K562 (cell line): ENCODE measurements at regions not wholly inside any gene's neighbourhood (a gene's known extent, or its start where the extent isn't known, plus 50 kb on each side); places are given as distances from the start of the nearest gene placed in this dataset.

ENCODE experiments used
- ATAC-seq: fragments of 200-7000 bp; cut with Tn5 transposase; 3 replicates; pipeline ENCODE4 v1.9.1; 2020; ENCODE audit warnings: moderate library complexity
- BruUV-seq: library from RNA; stranded (reverse); fragments of 400-500 nt; replicated peaks from 2 replicates; lab custom pipeline; 2021; lab: Mats Ljungman, UMichigan
- CTCF ChIA-PET: fragments of 300-600 bp; formaldehyde crosslinking; extraction: SDS; loops from one replicate; lab custom pipeline; 2021; ENCODE audit warnings: low intra/inter-chr PET ratio; lab: Yijun Ruan, JAX
- POLR2A ChIA-PET: fragments of 300-600, 350-650 bp; sonication (Branson Sonifier 250); formaldehyde crosslinking; extraction: SDS; loops from one replicate; lab custom pipeline; 2021; ENCODE audit warnings: antibody characterized with exemption, inconsistent platforms; lab: Yijun Ruan, JAX
- DNase-seq, 4 experiments: peaks; one replicate each; pipeline versions ENCODE4 v3.0.0 to v3.0.0-alpha.2; 2011 to 2018; ENCODE audit warnings: low spot score in 3 of 4, mixed read lengths in 3 of 4; ENCODE audit errors: extremely low read depth in 1 of 4
- FAIRE-seq: peaks from 2 replicates; lab custom pipeline; 2011; peaks lifted over from hg19 to GRCh38; lab: Jason Lieb, UNC
- H2AFZ ChIP-seq: 2 replicates; pipeline ENCODE4 v1.6.0; 2011; ENCODE audit warnings: low read depth, low read length, control low read depth, inconsistent platforms
- H3K27ac ChIP-seq: fragments of 200-600 bp; 3 replicates; pipeline ENCODE4 v1.8.0; 2011; ENCODE audit warnings: low read depth, mild to moderate bottlenecking, control low read depth, inconsistent platforms, low read length, moderate library complexity, mixed read lengths; ENCODE audit errors: extremely low read depth
- H3K27me3 ChIP-seq, 2 experiments: fragments of 300-600 bp in 1 of 2; 2 replicates in 1 of 2; 3 replicates in 1 of 2; pipeline versions ENCODE4 v1.6.0 to v1.8.0; 2011; ENCODE audit warnings: inconsistent platforms in 2 of 2, low read length in 2 of 2, mild to moderate bottlenecking in 1 of 2, mixed read lengths in 1 of 2, moderate library complexity in 1 of 2; ENCODE audit not compliant: control insufficient read depth in 2 of 2, insufficient read depth in 2 of 2
- H3K36me3 ChIP-seq: fragments of 300-600 bp; 3 replicates; pipeline ENCODE4 v1.8.0; 2011; ENCODE audit warnings: mild to moderate bottlenecking, low read length, inconsistent platforms; ENCODE audit not compliant: control insufficient read depth, insufficient read depth
- H3K4me1 ChIP-seq, 2 experiments: fragments of 200-600 bp in 1 of 2; replicated peaks in 1 of 2; 2 replicates in 1 of 2; 3 replicates in 1 of 2; pipeline versions ENCODE4 v1.5.1 to v1.8.0; 2011; ENCODE audit warnings: inconsistent platforms in 2 of 2, low read length in 2 of 2, mild to moderate bottlenecking in 1 of 2, mixed read lengths in 1 of 2, moderate library complexity in 1 of 2; ENCODE audit not compliant: control insufficient read depth in 2 of 2, insufficient read depth in 2 of 2
- H3K4me2 ChIP-seq: 2 replicates; pipeline ENCODE4 v1.6.1; 2011; ENCODE audit warnings: low read length, control low read depth, inconsistent platforms, mixed read lengths; ENCODE audit not compliant: insufficient read depth
- H3K4me3 ChIP-seq: fragments of 200-600 bp; sonication (generic), shearing (Covaris generic); 2 replicates; pipeline ENCODE4 v1.5.1; 2016; ENCODE audit warnings: control low read depth, inconsistent platforms
- H3K79me2 ChIP-seq: fragments of 200-600 bp; 3 replicates; pipeline ENCODE4 v1.8.0; 2011; ENCODE audit warnings: low read length, inconsistent platforms; ENCODE audit not compliant: control insufficient read depth, insufficient read depth
- H3K9ac ChIP-seq, 2 experiments: 2 replicates each; pipeline versions ENCODE4 v1.6.0 to v1.6.1; 2011; ENCODE audit warnings: low read depth in 2 of 2, low read length in 2 of 2, control low read depth in 1 of 2, inconsistent platforms in 1 of 2, mild to moderate bottlenecking in 1 of 2, mixed read lengths in 1 of 2; ENCODE audit not compliant: insufficient read depth in 1 of 2
- H3K9me1 ChIP-seq: one replicate; pipeline ENCODE4 v1.6.0; 2011; ENCODE audit warnings: inconsistent platforms, mild to moderate bottlenecking, low read length, moderate library complexity; ENCODE audit not compliant: control insufficient read depth, insufficient read depth
- H3K9me3 ChIP-seq: replicated peaks from 2 replicates; pipeline ENCODE4 v1.5.1; 2011; ENCODE audit warnings: low read depth, low read length, inconsistent platforms; ENCODE audit not compliant: control insufficient read depth, insufficient read depth
- H4K20me1 ChIP-seq: replicated peaks from 2 replicates; pipeline ENCODE4 v1.6.1; 2011; ENCODE audit warnings: low read length, inconsistent platforms, mixed read lengths; ENCODE audit not compliant: control insufficient read depth, insufficient read depth
- PML ChIP-seq: IDR thresholded peaks from 2 replicates; pipeline ENCODE4 v1.6.1; 2012; ENCODE audit warnings: low read length, inconsistent platforms
- SRSF1 ChIP-seq: fragments of 200-400 bp; formaldehyde crosslinking; IDR thresholded peaks from 2 replicates; pipeline ENCODE4 v1.6.1; 2017; ENCODE audit warnings: mild to moderate bottlenecking, low read depth, low read length, moderate library complexity
- STAT5B ChIP-seq: fragments of 250-450 bp; sonication (Bioruptor Pico); IDR thresholded peaks from 2 replicates; pipeline ENCODE4 v1.8.0; 2021; ENCODE audit warnings: mild to moderate bottlenecking, inconsistent platforms
- ZNF282 ChIP-seq: sonication (generic); formaldehyde crosslinking; IDR thresholded peaks from 2 replicates; pipeline ENCODE4 v1.8.1; 2023; ENCODE audit warnings: missing genetic modification reagents
- ZNF695 ChIP-seq: fragments of 450-650 bp; formaldehyde crosslinking; IDR thresholded peaks from 2 replicates; pipeline ENCODE4 v1.4.0; 2020; ENCODE audit warnings: mild to moderate bottlenecking, moderate library complexity
- WGBS: fragments of 100-300 bp; shearing (Covaris generic); methylation state at CpG from one replicate; pipeline ENCODE4 v1.1.6; 2016; ENCODE audit warnings: low coverage, mixed read lengths; ENCODE audit not compliant: insufficient coverage; ENCODE audit errors: missing lambda C conversion rate; 5-methylcytosine and 5-hydroxymethylcytosine counted together
- in situ Hi-C: fragments of 300-500 bp; cut with MboI; formaldehyde crosslinking; loops from 4 replicates; pipeline ENCODE4 v1.15.0; 2018; ENCODE audit warnings: inconsistent platforms, mixed read lengths
- intact Hi-C: fragments of 100-400 bp; cut with micrococcal nuclease; formaldehyde crosslinking; loops from 2 replicates; pipeline ENCODE4 v1.14.2; 2022
- TF ChIP-seq, protein P1 (sequence below), 2 experiments: fragments of 450-650 bp; IDR thresholded peaks; 2 replicates each; pipeline ENCODE4 v1.6.1; 2016; ENCODE audit warnings: mild to moderate bottlenecking in 2 of 2, borderline replicate concordance in 1 of 2, low read depth in 1 of 2, moderate library complexity in 1 of 2
- TF ChIP-seq, protein P2 (sequence below): fragments of 450-650 bp; IDR thresholded peaks from 2 replicates; pipeline ENCODE4 v1.6.1; 2017; ENCODE audit warnings: antibody characterized with exemption, mild to moderate bottlenecking
- TF ChIP-seq, protein P3 (sequence below): fragments of 250-450 bp; sonication (Bioruptor Pico); IDR thresholded peaks from 2 replicates; pipeline ENCODE4 v1.8.0; 2022; ENCODE audit warnings: inconsistent platforms, mild to moderate bottlenecking, moderate library complexity, borderline replicate concordance

DNA sequence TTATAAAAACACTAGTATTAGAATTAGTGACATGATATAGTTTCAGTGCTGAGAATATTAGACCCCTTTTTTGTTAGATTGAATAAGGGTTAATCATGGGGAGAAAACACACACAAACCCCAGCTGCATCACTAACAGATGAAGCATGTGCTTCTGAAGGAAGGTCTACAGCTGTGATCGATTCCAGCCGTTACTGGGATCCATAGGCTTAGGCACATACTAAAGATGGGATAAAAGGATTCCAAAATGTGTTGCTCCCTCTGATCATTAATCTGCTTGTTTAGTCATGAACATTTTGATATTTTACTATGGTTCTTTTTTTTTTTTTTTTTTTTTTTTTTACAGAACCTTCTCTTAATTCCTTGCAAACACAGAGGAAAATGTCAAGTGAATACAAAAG is 1591.3 kb downstream of the EFNB2 start:
- Histone ChIP-seq H3K27ac (no peak overlapping the region), H3K9ac (no peak overlapping the region), H2AFZ (no peak overlapping the region), H3K27me3 (no peaks in the 10 kb centered on the region), H3K79me2 (no peaks in the 10 kb centered on the region), H3K9me1 (no peaks in the 10 kb centered on the region), H3K9me3 (no peaks in the 10 kb centered on the region), H3K4me1 (no peaks in the 10 kb centered on the region), H3K4me2 (no peak overlapping the region), H4K20me1 (no peaks in the 10 kb centered on the region), H3K36me3 (no peaks in the 10 kb centered on the region), H3K4me3 (no peak overlapping the region)
- FAIRE-seq (no peak), DNase-seq (no peak), ATAC-seq (no peak)
- ChIA-PET POLR2A (no interaction called here), CTCF (no interaction called here)
- in situ Hi-C loops (no loop called here), intact Hi-C loops (no loop called here)
- no peak for TF ChIP-seq PML
- TF ChIP-seq, protein P1, sequence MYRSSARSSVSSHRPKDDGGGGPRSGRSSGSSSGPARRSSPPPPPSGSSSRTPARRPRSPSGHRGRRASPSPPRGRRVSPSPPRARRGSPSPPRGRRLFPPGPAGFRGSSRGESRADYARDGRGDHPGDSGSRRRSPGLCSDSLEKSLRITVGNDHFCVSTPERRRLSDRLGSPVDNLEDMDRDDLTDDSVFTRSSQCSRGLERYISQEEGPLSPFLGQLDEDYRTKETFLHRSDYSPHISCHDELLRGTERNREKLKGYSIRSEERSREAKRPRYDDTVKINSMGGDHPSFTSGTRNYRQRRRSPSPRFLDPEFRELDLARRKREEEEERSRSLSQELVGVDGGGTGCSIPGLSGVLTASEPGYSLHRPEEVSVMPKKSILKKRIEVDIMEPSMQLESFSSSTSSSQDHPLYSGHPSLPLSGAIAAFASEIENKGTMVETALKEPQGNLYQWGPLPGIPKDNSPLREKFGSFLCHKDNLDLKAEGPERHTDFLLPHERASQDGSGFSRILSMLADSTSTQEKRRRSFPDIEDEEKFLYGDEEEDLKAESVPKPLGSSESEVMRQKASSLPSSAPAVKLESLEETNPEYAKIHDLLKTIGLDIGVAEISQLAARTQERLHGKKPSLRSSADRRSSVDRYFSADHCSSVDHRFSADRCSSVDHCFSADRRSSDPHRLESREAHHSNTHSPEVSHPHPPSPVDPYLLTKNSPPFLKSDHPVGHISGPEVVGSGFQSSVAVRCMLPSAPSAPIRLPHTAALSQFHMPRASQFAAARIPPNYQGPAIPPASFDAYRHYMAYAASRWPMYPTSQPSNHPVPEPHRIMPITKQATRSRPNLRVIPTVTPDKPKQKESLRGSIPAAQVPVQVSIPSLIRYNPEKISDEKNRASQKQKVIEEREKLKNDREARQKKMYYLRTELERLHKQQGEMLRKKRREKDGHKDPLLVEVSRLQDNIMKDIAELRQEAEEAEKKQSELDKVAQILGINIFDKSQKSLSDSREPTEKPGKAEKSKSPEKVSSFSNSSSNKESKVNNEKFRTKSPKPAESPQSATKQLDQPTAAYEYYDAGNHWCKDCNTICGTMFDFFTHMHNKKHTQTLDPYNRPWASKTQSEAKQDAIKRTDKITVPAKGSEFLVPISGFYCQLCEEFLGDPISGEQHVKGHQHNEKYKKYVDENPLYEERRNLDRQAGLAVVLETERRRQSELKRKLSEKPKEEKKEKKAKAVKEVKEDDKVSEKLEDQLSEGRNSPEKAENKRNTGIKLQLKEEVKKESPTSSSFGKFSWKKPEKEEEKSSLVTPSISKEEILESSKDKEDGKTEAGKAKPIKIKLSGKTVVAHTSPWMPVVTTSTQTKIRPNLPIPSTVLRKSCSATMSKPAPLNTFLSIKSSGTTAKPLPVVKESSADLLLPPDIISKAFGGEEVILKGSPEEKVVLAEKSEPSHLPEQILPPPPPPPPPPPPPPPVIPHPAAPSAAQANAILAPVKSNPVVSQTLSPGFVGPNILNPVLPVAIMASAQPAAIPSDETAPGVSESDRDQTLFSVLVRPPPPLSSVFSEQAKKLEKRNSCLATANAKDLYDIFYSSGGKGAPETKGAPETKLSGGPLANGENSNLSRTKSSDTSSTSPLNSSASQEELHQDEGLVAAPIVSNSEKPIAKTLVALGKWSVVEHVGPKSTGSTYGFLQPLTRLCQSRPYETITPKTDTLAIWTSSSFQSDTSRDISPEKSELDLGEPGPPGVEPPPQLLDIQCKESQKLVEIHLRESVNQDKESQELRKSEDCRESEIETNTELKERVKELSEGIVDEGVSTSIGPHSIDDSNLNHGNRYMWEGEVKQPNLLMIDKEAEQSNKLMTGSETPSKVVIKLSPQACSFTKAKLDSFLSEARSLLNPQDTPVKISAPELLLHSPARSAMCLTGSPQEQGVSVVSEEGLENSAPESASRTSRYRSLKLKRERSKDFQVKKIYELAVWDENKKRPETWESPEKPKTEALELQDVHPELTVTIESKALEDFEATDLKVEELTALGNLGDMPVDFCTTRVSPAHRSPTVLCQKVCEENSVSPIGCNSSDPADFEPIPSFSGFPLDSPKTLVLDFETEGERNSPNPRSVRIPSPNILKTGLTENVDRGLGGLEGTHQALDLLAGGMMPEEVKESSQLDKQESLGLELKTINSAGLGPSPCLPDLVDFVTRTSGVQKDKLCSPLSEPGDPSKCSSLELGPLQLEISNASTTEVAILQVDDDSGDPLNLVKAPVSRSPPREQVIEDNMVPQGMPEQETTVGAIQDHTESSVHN (IDR thresholded peaks at IDR 0.05; ENCODE audit: borderline replicate concordance in 1 of 2, low read depth in 1 of 2) = no peak
- TF ChIP-seq, protein P2, sequence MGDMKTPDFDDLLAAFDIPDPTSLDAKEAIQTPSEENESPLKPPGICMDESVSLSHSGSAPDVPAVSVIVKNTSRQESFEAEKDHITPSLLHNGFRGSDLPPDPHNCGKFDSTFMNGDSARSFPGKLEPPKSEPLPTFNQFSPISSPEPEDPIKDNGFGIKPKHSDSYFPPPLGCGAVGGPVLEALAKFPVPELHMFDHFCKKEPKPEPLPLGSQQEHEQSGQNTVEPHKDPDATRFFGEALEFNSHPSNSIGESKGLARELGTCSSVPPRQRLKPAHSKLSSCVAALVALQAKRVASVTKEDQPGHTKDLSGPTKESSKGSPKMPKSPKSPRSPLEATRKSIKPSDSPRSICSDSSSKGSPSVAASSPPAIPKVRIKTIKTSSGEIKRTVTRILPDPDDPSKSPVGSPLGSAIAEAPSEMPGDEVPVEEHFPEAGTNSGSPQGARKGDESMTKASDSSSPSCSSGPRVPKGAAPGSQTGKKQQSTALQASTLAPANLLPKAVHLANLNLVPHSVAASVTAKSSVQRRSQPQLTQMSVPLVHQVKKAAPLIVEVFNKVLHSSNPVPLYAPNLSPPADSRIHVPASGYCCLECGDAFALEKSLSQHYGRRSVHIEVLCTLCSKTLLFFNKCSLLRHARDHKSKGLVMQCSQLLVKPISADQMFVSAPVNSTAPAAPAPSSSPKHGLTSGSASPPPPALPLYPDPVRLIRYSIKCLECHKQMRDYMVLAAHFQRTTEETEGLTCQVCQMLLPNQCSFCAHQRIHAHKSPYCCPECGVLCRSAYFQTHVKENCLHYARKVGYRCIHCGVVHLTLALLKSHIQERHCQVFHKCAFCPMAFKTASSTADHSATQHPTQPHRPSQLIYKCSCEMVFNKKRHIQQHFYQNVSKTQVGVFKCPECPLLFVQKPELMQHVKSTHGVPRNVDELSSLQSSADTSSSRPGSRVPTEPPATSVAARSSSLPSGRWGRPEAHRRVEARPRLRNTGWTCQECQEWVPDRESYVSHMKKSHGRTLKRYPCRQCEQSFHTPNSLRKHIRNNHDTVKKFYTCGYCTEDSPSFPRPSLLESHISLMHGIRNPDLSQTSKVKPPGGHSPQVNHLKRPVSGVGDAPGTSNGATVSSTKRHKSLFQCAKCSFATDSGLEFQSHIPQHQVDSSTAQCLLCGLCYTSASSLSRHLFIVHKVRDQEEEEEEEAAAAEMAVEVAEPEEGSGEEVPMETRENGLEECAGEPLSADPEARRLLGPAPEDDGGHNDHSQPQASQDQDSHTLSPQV = no peak
- TF ChIP-seq, protein P3, sequence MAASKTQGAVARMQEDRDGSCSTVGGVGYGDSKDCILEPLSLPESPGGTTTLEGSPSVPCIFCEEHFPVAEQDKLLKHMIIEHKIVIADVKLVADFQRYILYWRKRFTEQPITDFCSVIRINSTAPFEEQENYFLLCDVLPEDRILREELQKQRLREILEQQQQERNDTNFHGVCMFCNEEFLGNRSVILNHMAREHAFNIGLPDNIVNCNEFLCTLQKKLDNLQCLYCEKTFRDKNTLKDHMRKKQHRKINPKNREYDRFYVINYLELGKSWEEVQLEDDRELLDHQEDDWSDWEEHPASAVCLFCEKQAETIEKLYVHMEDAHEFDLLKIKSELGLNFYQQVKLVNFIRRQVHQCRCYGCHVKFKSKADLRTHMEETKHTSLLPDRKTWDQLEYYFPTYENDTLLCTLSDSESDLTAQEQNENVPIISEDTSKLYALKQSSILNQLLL (CRISPR knock-in tag) = no peak
- no peak for TF ChIP-seq STAT5B (CRISPR knock-in tag)
- no peak for TF ChIP-seq SRSF1
- no peak for TF ChIP-seq ZNF282
- no peak for TF ChIP-seq ZNF695 (CRISPR knock-in tag)
- BruUV-seq = no TSS peak
- WGBS = 0% methylated on average over 2 of the region's 2 CpGs
